Ovary (tissue), 3 donors: ENCODE measurements at regions not wholly inside any gene's neighbourhood (a gene's known extent, or its start where the extent isn't known, plus 50 kb on each side); places are given as distances from the start of the nearest gene placed in this dataset.

ENCODE experiments used
- POLR2A ChIP-seq: fragments of 450-650 bp; IDR thresholded peaks from one replicate; pipeline ENCODE4 v1.6.1; 2017; ENCODE audit warnings: antibody characterized with exemption, mild to moderate bottlenecking, moderate library complexity
- TF ChIP-seq, protein P1 (sequence below), 3 donors: fragments of 450-650 bp in 2 of 3; fragments of 200-600 bp in 1 of 3; IDR thresholded peaks; one replicate each; pipeline versions ENCODE4 v1.5.1 to v1.8.0; 2016 to 2022; ENCODE audit warnings: antibody characterized with exemption in 3 of 3, mild to moderate bottlenecking in 1 of 3
- donor health status: DM: no; HTN: no; CAD: no.

GRCh38 chr1:194809215-194809614 is 1622.8 kb upstream of the B3GALT2 start:
- TF ChIP-seq, protein P1, sequence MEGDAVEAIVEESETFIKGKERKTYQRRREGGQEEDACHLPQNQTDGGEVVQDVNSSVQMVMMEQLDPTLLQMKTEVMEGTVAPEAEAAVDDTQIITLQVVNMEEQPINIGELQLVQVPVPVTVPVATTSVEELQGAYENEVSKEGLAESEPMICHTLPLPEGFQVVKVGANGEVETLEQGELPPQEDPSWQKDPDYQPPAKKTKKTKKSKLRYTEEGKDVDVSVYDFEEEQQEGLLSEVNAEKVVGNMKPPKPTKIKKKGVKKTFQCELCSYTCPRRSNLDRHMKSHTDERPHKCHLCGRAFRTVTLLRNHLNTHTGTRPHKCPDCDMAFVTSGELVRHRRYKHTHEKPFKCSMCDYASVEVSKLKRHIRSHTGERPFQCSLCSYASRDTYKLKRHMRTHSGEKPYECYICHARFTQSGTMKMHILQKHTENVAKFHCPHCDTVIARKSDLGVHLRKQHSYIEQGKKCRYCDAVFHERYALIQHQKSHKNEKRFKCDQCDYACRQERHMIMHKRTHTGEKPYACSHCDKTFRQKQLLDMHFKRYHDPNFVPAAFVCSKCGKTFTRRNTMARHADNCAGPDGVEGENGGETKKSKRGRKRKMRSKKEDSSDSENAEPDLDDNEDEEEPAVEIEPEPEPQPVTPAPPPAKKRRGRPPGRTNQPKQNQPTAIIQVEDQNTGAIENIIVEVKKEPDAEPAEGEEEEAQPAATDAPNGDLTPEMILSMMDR (IDR thresholded peaks at IDR 0.05): no peak
- no peak for TF ChIP-seq POLR2A
